Tibial artery (tissue), 4 donors: ENCODE measurements at regions not wholly inside any gene's neighbourhood (a gene's known extent, or its start where the extent isn't known, plus 50 kb on each side); places are given as distances from the start of the nearest gene placed in this dataset.

Experiments
- DNase-seq, 2 donors: peaks; one replicate each; pipeline ENCODE4 v3.0.0-alpha.2; 2019
- H3K27ac ChIP-seq, 2 donors: fragments of 200-600 bp; sonication (generic) in 1 of 2; 1 replicate in 1 of 2; 2 replicates in 1 of 2; pipeline ENCODE4 v1.5.1; 2018 to 2019; ENCODE audit warnings: mild to moderate bottlenecking in 1 of 2
- H3K27me3 ChIP-seq, 2 donors: fragments of 200-600 bp; sonication (generic) in 1 of 2; one replicate each; pipeline versions ENCODE4 v1.5.1 to v1.6.0; 2016 to 2019
- H3K36me3 ChIP-seq, 3 donors: fragments of 200-600 bp; sonication (generic) in 2 of 3; one replicate each; pipeline ENCODE4 v1.5.1; 2016 to 2019; ENCODE audit warnings: mild to moderate bottlenecking in 2 of 3
- H3K4me1 ChIP-seq, 4 donors: fragments of 200-600 bp; sonication (generic) in 2 of 4; 1 replicate in 3 of 4; 2 replicates in 1 of 4; pipeline ENCODE4 v1.5.1; 2016 to 2019
- H3K4me3 ChIP-seq, 2 donors: fragments of 200-600 bp; sonication (generic) in 1 of 2; 1 replicate in 1 of 2; 2 replicates in 1 of 2; pipeline ENCODE4 v1.5.1; 2018 to 2019; ENCODE audit warnings: mild to moderate bottlenecking in 2 of 2
- H3K9me3 ChIP-seq, 3 donors: fragments of 200-600 bp; sonication (generic) in 1 of 3; one replicate each; pipeline ENCODE4 v1.5.1; 2016 to 2019
- intact Hi-C: fragments of 100-400 bp; cut with DNase I; formaldehyde crosslinking; loops from one replicate; pipeline ENCODE4 v1.15.0; 2023; ENCODE audit warnings: low total_unique reads
- TF ChIP-seq, protein P1 (sequence below), 2 experiments: fragments of 200-600 bp in 1 of 2; fragments of 450-650 bp in 1 of 2; IDR thresholded peaks; one replicate each; pipeline ENCODE4 v1.5.1; 2017 to 2019; ENCODE audit warnings: antibody characterized with exemption in 2 of 2, mild to moderate bottlenecking in 1 of 2, moderate library complexity in 1 of 2

DNA sequence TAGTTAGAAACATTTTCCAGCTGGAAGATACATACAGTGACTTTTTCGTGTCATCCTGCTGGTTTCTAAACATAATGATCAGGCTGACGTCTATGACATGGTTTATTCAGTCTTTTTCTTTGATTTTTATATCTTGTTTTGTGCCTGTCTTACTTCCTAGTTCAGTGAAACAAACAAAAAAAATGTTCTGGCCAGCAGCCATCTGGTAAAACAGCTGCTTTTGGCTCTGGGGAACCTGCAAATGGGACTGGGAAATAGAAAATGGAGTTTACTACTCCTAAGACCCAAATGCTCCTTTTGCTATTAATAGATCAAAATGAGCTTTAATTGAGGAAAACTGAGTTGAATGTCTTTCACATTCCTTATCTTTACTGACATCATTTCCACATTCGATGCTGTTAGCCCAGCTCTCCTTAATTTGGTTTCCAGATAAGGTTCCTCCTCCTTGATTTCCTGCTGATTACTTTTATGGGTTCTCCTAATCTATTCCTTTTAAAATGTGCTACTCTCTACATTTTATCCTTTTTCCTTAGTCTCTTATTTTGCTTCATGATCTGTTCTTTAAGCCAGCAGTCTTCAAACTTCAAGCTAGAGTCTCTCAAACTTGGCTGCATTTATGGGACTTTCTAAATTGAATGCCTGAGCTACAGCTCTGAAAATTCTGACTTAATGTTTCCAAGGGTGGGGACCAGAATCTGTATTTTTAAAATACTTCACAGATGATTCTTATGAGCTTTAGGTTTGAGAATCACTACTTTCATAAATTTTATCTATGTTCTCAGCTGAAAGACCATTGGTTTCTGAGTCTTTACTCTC, 499.5 kb downstream of the ANKRD50 start:
- H3K4me1 ChIP-seq = peaks cover 0 to 35% (median 9%) of the 10 kb centered on the region in 4 donors
- H3K36me3 ChIP-seq = no peaks in the 10 kb centered on the region
- no peaks in the 10 kb centered on the region for H3K9me3 ChIP-seq
- H3K27ac ChIP-seq = peak overlapping the region; percentile 62 to 67
- no peaks in the 10 kb centered on the region for H3K27me3 ChIP-seq
- DNase-seq = peak in 1 of 2 donors; percentile 25
- TF ChIP-seq, protein P1, sequence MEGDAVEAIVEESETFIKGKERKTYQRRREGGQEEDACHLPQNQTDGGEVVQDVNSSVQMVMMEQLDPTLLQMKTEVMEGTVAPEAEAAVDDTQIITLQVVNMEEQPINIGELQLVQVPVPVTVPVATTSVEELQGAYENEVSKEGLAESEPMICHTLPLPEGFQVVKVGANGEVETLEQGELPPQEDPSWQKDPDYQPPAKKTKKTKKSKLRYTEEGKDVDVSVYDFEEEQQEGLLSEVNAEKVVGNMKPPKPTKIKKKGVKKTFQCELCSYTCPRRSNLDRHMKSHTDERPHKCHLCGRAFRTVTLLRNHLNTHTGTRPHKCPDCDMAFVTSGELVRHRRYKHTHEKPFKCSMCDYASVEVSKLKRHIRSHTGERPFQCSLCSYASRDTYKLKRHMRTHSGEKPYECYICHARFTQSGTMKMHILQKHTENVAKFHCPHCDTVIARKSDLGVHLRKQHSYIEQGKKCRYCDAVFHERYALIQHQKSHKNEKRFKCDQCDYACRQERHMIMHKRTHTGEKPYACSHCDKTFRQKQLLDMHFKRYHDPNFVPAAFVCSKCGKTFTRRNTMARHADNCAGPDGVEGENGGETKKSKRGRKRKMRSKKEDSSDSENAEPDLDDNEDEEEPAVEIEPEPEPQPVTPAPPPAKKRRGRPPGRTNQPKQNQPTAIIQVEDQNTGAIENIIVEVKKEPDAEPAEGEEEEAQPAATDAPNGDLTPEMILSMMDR (IDR thresholded peaks at IDR 0.05) = no peak
- intact Hi-C loops = no loop called here
- H3K4me3 ChIP-seq = no peak overlapping the region

DNA sequence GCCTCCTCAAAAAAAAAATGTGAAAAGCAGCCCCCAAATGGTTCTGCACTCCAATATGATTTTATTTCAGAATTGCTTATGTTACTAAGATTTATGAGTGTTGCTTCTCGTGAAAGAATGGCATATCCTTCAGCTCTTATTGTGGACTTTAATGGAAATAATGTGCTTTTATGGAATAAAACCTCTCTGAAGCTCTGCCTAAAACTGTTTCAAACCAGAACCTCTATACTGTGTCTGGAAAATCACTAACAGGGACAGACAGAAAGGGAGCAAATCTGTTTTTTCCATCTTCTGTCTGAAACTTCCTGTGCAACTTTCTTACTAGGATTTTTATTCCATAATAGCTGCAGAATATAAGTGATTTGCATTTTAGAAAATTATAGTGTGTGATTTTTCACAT, 493.1 kb downstream of the ANKRD50 start:
- H3K27ac ChIP-seq = no peak overlapping the region
- no peaks in the 10 kb centered on the region for H3K4me1 ChIP-seq
- H3K9me3 ChIP-seq = no peaks in the 10 kb centered on the region
- H3K27me3 ChIP-seq = no peaks in the 10 kb centered on the region
- no peaks in the 10 kb centered on the region for H3K36me3 ChIP-seq
- no peak for DNase-seq
- intact Hi-C loops = no loop called here
- H3K4me3 ChIP-seq = no peak overlapping the region
- TF ChIP-seq, protein P1 (IDR thresholded peaks at IDR 0.05) = no peak

DNA sequence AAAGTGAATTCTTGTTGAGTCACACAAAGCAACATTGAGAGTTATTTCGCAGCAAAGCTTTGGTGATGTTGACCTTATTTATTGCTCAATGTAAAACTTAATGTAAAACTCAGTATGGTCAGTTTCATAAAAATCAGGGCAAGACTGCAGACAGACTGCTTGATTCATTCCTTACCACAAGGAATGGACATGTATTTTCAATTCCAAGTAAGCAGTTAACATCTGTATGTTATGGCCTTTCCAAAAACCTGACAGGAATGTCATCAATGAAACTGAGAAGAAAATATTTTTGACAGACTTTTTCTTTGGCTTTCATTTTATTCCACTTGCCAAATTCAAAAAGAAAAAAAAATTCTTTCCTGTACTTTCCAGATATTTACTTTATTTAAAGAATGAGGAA, 488.3 kb downstream of the ANKRD50 start:
- Histone ChIP-seq H3K27ac (no peak overlapping the region), H3K27me3 (no peaks in the 10 kb centered on the region), H3K36me3 (no peaks in the 10 kb centered on the region), H3K4me1 (no peaks in the 10 kb centered on the region), H3K9me3 (peaks cover 0 to 6% (median 0%) of the 10 kb centered on the region in 3 donors), H3K4me3 (no peak overlapping the region)
- no peak for DNase-seq
- intact Hi-C loops = no loop called here
- TF ChIP-seq, protein P1 (IDR thresholded peaks at IDR 0.05) = no peak

DNA sequence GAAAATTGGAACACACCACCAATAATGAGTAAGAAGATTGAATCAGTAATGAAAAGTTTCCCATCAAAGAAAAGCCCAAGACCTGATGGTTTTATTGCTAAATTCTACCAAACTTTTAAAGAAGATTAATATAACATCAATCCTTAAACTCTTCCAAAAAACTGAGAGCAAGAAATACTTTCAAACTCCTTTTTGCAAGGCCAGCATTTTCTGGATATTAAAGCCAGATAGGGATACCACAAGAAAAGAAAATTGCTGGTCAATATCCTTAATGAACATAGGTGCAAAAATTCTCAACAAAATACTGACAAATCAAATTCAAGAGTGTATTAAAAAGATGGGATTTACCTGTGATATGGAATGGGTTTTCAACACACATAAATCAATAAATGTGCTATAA, 484.6 kb downstream of the ANKRD50 start:
- DNase-seq = no peak
- no peaks in the 10 kb centered on the region for H3K27me3 ChIP-seq
- H3K9me3 ChIP-seq = peaks cover 0 to 6% (median 0%) of the 10 kb centered on the region in 3 donors
- H3K4me1 ChIP-seq = no peaks in the 10 kb centered on the region
- intact Hi-C loops = no loop called here
- H3K4me3 ChIP-seq = no peak overlapping the region
- H3K36me3 ChIP-seq = no peaks in the 10 kb centered on the region
- no peak overlapping the region for H3K27ac ChIP-seq
- TF ChIP-seq, protein P1 (IDR thresholded peaks at IDR 0.05) = no peak

DNA sequence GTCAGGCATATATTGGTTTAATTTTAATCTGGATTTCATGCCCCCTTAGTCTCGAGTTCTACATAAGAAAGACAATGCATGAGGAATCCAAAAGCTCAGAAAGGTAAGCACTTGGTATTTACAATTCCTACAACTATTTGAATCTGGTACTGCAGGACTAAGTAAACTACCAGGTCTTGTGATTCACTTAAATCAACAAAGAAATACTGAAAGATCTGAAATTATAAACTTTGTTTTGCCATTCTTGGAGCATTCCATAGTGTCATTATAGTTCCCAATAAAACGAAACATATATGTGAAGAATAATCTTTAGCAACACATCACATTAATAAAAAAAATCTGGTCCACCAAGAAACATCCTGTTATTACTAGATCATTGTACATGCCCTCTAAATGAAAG, 482.3 kb downstream of the ANKRD50 start:
- TF ChIP-seq, protein P1 (IDR thresholded peaks at IDR 0.05) = no peak
- no peak overlapping the region for H3K4me3 ChIP-seq
- DNase-seq = no peak
- H3K36me3 ChIP-seq = no peaks in the 10 kb centered on the region
- H3K27ac ChIP-seq = no peak overlapping the region
- H3K9me3 ChIP-seq = peaks cover 0 to 6% (median 0%) of the 10 kb centered on the region in 3 donors
- H3K27me3 ChIP-seq = no peaks in the 10 kb centered on the region
- peaks cover 0 to 6% (median 0%) of the 10 kb centered on the region in 4 donors for H3K4me1 ChIP-seq
- intact Hi-C loops = no loop called here
